Keratinocyte (primary cell): ENCODE measurements at regions not wholly inside any gene's neighbourhood (a gene's known extent, or its start where the extent isn't known, plus 50 kb on each side); places are given as distances from the start of the nearest gene placed in this dataset.

ENCODE experiments used
- DNase-seq: peaks from one replicate; pipeline ENCODE4 v3.0.0-alpha.2; 2011; ENCODE audit warnings: low read depth, missing footprints, low spot score
- FAIRE-seq: peaks from 2 replicates; lab custom pipeline; 2011; peaks lifted over from hg19 to GRCh38; lab: Jason Lieb, UNC
- H2AFZ ChIP-seq: 2 replicates; pipeline ENCODE4 v1.6.0; 2012; ENCODE audit warnings: low read length, control low read depth, inconsistent platforms; ENCODE audit not compliant: control insufficient read depth
- H3K27ac ChIP-seq: 2 replicates; pipeline ENCODE4 v1.5.1; 2011; ENCODE audit warnings: low read length; ENCODE audit not compliant: control insufficient read depth, insufficient read depth
- H3K27me3 ChIP-seq: 3 replicates; pipeline ENCODE4 v1.6.0; 2011; ENCODE audit warnings: low read length; ENCODE audit not compliant: control insufficient read depth, insufficient read depth; ENCODE audit errors: extremely low read depth
- H3K36me3 ChIP-seq, 2 experiments: 2 replicates in 1 of 2; 3 replicates in 1 of 2; pipeline ENCODE4 v1.5.1; 2011; ENCODE audit warnings: low read length in 2 of 2, mild to moderate bottlenecking in 1 of 2; ENCODE audit not compliant: control insufficient read depth in 2 of 2, insufficient read depth in 2 of 2; ENCODE audit errors: extremely low read depth in 1 of 2
- H3K4me1 ChIP-seq: 3 replicates; pipeline ENCODE4 v1.5.1; 2011; ENCODE audit warnings: low read length; ENCODE audit not compliant: control insufficient read depth, insufficient read depth; ENCODE audit errors: extremely low read depth
- H3K4me2 ChIP-seq: 3 replicates; pipeline ENCODE4 v1.6.0; 2011; ENCODE audit warnings: low read depth, low read length; ENCODE audit not compliant: control insufficient read depth, insufficient read depth; ENCODE audit errors: extremely low read depth
- H3K4me3 ChIP-seq, 3 experiments: fragments of 200-600 bp in 1 of 3; sonication (generic) in 1 of 3; 2 replicates in 2 of 3; 3 replicates in 1 of 3; pipeline ENCODE4 v1.5.1; 2011 to 2016; ENCODE audit warnings: low read length in 3 of 3, mild to moderate bottlenecking in 3 of 3, control low read depth in 2 of 3, inconsistent platforms in 1 of 3, low read depth in 1 of 3, mixed read lengths in 1 of 3, mixed run types in 1 of 3, moderate library complexity in 1 of 3; ENCODE audit not compliant: control insufficient read depth in 2 of 3, insufficient read depth in 2 of 3; ENCODE audit errors: extremely low read depth in 1 of 3
- H3K79me2 ChIP-seq: 2 replicates; pipeline ENCODE4 v1.6.0; 2012; ENCODE audit warnings: low read length; ENCODE audit not compliant: control insufficient read depth, insufficient read depth
- H3K9ac ChIP-seq: 3 replicates; pipeline ENCODE4 v1.6.0; 2011; ENCODE audit warnings: low read length; ENCODE audit not compliant: control insufficient read depth, insufficient read depth; ENCODE audit errors: extremely low read depth
- H3K9me1 ChIP-seq: 3 replicates; pipeline ENCODE4 v1.6.0; 2011; ENCODE audit warnings: low read length; ENCODE audit not compliant: control insufficient read depth, insufficient read depth; ENCODE audit errors: extremely low read depth
- H3K9me3 ChIP-seq: 2 replicates; pipeline ENCODE4 v1.5.1; 2012; ENCODE audit warnings: low read depth, low read length; ENCODE audit not compliant: control insufficient read depth
- H4K20me1 ChIP-seq: 3 replicates; pipeline ENCODE4 v1.6.0; 2011; ENCODE audit warnings: low read length; ENCODE audit not compliant: control insufficient read depth, insufficient read depth; ENCODE audit errors: extremely low read depth
- CTCF ChIP-seq, 3 experiments: IDR thresholded peaks in 1 of 3; conservative IDR thresholded peaks in 1 of 3; optimal IDR thresholded peaks in 1 of 3; 2 replicates in 2 of 3; 3 replicates in 1 of 3; pipeline versions ENCODE3 to v1.5.1; 2011; ENCODE audit warnings: low read length in 3 of 3, mild to moderate bottlenecking in 3 of 3, moderate library complexity in 2 of 3, control low read depth in 1 of 3, inconsistent platforms in 1 of 3; ENCODE audit not compliant: insufficient read depth in 2 of 3; ENCODE audit errors: extremely low read depth in 1 of 3
- EZH2 ChIP-seq: IDR thresholded peaks from one replicate; pipeline ENCODE4 v1.6.1; 2012; ENCODE audit warnings: inconsistent platforms, mild to moderate bottlenecking, low read length, moderate library complexity
- dilution Hi-C: fragments of 300-500 bp; cut with MboI; formaldehyde crosslinking; loops from one replicate; pipeline ENCODE4 v1.7.0; 2020; ENCODE audit warnings: low sequenced_read_pairs; ENCODE audit not compliant: extremely low pct_ligation_motif_present

DNA sequence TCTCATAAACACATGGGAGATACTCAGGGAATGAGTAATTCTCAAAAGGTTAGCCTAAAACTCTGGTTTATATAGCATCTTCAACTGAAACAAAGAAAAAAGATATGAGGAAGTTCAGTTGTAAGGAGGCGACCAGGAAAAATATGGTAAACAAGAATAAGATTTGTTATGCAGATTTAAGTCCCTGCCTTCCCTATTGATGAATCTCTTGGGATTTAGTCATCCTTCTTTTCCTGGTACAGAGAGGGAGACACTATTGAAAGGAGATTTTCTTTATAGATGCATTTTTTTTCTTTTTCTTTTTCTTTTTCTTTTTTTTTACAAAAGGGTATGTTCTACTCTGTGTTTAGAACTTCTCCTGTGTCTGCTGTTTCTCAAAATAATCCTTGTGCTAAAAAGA is 557.5 kb downstream of the DNAJB9 start:
- H3K4me2 ChIP-seq, result no peak overlapping the region
- no peaks in the 10 kb centered on the region for H4K20me1 ChIP-seq
- H3K27ac ChIP-seq, result no peak overlapping the region
- FAIRE-seq, result no peak
- H3K27me3 ChIP-seq, result no peaks in the 10 kb centered on the region
- no peak overlapping the region for H3K9ac ChIP-seq
- H2AFZ ChIP-seq, result no peak overlapping the region
- dilution Hi-C loops, result no loop called here
- H3K9me3 ChIP-seq, result no peaks in the 10 kb centered on the region
- H3K4me3 ChIP-seq, result no peak overlapping the region
- no peak for DNase-seq
- H3K9me1 ChIP-seq, result no peaks in the 10 kb centered on the region
- H3K36me3 ChIP-seq, result no peaks in the 10 kb centered on the region
- H3K79me2 ChIP-seq, result no peaks in the 10 kb centered on the region
- no peak for TF ChIP-seq EZH2
- no peak for TF ChIP-seq CTCF (optimal IDR thresholded peaks at IDR 0.05 in 1 of 3, IDR thresholded peaks at IDR 0.05 in 1 of 3, conservative IDR thresholded peaks at IDR 0.05 in 1 of 3; ENCODE audit: extremely low read depth in 1 of 3, insufficient read depth in 2 of 3, low read length in 3 of 3)
- H3K4me1 ChIP-seq, result no peaks in the 10 kb centered on the region

- Histone ChIP-seq H2AFZ (no peak overlapping the region), H3K4me3 (no peak overlapping the region), H4K20me1 (no peaks in the 10 kb centered on the region), H3K4me2 (no peak overlapping the region), H3K79me2 (no peaks in the 10 kb centered on the region), H3K4me1 (no peaks in the 10 kb centered on the region), H3K9me1 (no peaks in the 10 kb centered on the region), H3K9me3 (no peaks in the 10 kb centered on the region), H3K27ac (no peak overlapping the region), H3K36me3 (no peaks in the 10 kb centered on the region), H3K9ac (no peak overlapping the region), H3K27me3 (no peaks in the 10 kb centered on the region)
- TF ChIP-seq CTCF (optimal IDR thresholded peaks at IDR 0.05 in 1 of 3, IDR thresholded peaks at IDR 0.05 in 1 of 3, conservative IDR thresholded peaks at IDR 0.05 in 1 of 3; ENCODE audit: extremely low read depth in 1 of 3, insufficient read depth in 2 of 3, low read length in 3 of 3), result no peak
- TF ChIP-seq EZH2, result no peak
- dilution Hi-C loops, result no loop called here
- DNase-seq (no peak), FAIRE-seq (no peak)
These were observed 561.5 kb downstream of the DNAJB9 start for GRCh38 chr7:109131141-109131540.
